ENCODE measurements at regions not wholly inside any gene's neighbourhood (a gene's known extent, or its start where the extent isn't known, plus 50 kb on each side); places are given as distances from the start of the nearest gene placed in this dataset.

DNA sequence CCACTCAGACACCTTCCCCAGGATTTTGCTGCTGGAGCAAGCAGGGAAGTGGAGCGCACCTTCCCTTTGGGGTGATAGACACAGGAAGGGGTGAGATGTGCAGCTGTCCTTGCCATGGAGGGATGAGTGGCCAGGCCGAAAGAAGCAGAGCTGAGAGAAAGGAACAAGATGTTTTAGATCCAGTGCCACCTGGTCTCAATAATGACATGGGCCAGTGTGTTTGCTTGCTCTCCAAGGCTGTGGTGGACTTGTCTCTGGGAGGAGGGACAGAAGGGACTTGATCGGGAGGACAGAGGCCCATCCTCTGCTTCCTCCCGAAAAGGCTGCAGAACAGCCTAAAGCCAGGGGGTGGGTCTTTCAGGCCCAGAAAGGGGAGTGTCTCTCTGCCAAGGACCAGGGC lies 61.7 kb upstream of the CCDC167 start:
- peaks cover 15% of the 10 kb centered on the region for H3K4me1 ChIP-seq
- no peak for DNase-seq
- no peaks in the 10 kb centered on the region for H3K27me3 ChIP-seq
- H3K4me3 ChIP-seq, result no peak overlapping the region
- 67 to 100% methylated on average over 3 to 4 of the region's 4 CpGs for WGBS, 2 donors
- H3K36me3 ChIP-seq (ENCODE audit: low read depth, missing control alignments), result no peaks in the 10 kb centered on the region
- no peaks in the 10 kb centered on the region for H3K9me3 ChIP-seq
- TF ChIP-seq, protein P1, sequence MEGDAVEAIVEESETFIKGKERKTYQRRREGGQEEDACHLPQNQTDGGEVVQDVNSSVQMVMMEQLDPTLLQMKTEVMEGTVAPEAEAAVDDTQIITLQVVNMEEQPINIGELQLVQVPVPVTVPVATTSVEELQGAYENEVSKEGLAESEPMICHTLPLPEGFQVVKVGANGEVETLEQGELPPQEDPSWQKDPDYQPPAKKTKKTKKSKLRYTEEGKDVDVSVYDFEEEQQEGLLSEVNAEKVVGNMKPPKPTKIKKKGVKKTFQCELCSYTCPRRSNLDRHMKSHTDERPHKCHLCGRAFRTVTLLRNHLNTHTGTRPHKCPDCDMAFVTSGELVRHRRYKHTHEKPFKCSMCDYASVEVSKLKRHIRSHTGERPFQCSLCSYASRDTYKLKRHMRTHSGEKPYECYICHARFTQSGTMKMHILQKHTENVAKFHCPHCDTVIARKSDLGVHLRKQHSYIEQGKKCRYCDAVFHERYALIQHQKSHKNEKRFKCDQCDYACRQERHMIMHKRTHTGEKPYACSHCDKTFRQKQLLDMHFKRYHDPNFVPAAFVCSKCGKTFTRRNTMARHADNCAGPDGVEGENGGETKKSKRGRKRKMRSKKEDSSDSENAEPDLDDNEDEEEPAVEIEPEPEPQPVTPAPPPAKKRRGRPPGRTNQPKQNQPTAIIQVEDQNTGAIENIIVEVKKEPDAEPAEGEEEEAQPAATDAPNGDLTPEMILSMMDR (IDR thresholded peaks at IDR 0.05), result no peak
- no peak for TF ChIP-seq POLR2A (IDR thresholded peaks at IDR 0.05)
- H3K27ac ChIP-seq, result no peak overlapping the region
- intact Hi-C loops (cut with DNase I; ENCODE audit: low total_unique reads), result no loop called here

DNA sequence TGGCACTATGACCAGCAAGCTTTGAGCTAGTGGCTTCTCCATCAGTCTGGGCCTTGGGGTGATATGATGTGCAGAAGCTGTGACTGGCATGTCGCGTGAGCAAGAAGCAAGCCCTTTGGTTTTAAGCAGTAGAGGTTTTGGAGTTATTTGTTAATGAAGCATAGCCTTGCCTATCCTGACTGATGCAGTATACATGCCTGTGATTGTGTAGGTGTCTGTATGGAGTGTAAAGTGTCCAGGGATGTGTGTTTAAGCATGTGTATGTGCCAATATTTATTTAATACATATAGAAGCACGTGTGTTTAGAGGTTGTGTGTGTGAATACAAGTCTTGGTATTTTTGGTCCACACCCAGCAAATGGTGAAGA lies 61.0 kb upstream of the CCDC167 start:
- no peak overlapping the region for H3K27ac ChIP-seq
- no peaks in the 10 kb centered on the region for H3K36me3 ChIP-seq (ENCODE audit: low read depth, missing control alignments)

DNA sequence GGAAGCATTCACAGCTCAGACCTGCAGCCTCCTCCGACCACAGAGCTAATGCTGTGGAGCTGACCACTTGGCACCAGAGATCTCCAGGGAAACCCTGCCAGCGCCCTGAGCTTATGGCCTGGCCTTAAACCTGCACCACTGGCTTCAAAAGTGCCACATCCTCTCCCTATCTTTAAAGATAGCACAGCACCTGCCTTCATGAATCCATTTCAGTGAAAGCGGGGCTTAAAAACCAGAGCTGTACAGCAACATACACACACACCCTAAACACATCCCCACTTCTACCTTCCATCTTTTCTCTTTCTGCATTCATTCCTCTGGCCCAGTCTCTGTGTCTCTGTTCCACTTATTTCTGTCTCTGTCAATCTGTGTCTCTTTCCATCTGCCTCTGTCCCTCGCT lies 59.8 kb upstream of the CCDC167 start:
- Histone ChIP-seq H3K27me3 (no peaks in the 10 kb centered on the region), H3K36me3 (ENCODE audit: low read depth, missing control alignments) (no peaks in the 10 kb centered on the region), H3K9me3 (no peaks in the 10 kb centered on the region), H3K4me3 (no peak overlapping the region), H3K27ac (no peak overlapping the region), H3K4me1 (peaks cover 4% of the 10 kb centered on the region)
- DNase-seq, result no peak
- 59 to 60% methylated on average over 4 of the region's 4 CpGs for WGBS, 2 donors
- TF ChIP-seq, protein P1 (IDR thresholded peaks at IDR 0.05), result no peak
- TF ChIP-seq POLR2A (IDR thresholded peaks at IDR 0.05), result no peak
- intact Hi-C loops (cut with DNase I; ENCODE audit: low total_unique reads), result no loop called here

More for the DNA sequence above, 61.0 kb upstream of the CCDC167 start:
- Histone ChIP-seq H3K4me3 (no peak overlapping the region), H3K9me3 (no peaks in the 10 kb centered on the region), H3K4me1 (peaks cover 11% of the 10 kb centered on the region), H3K27me3 (no peaks in the 10 kb centered on the region)
- no peak for DNase-seq
- intact Hi-C loops (cut with DNase I; ENCODE audit: low total_unique reads), result no loop called here
- 93 to 95% methylated on average over 3 of the region's 3 CpGs for WGBS, 2 donors
- TF ChIP-seq, protein P1 (IDR thresholded peaks at IDR 0.05), result no peak
- TF ChIP-seq POLR2A (IDR thresholded peaks at IDR 0.05), result no peak

DNA sequence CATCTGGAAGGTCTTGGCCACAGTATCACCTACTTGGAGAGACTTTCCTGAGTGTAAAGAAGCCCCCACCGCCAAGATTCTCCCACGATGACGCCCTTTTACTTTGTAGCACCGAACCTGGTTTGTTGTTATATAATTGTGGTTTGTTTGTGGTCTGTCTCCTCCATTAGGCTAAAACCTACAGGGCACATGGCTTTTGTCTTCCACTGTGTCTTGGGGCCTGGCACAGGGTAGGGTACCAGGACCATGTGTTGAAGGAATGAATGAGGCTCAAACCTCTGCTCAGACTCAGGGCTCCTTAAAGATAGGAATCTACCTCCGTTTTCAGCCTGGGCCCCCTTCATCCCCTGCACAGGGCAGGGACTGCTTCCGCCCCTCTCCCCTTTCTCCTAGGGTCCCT lies 59.4 kb upstream of the CCDC167 start:
- no peak for DNase-seq
- Histone ChIP-seq H3K4me1 (peaks cover 4% of the 10 kb centered on the region), H3K27me3 (no peaks in the 10 kb centered on the region), H3K9me3 (no peaks in the 10 kb centered on the region), H3K27ac (no peak overlapping the region), H3K36me3 (ENCODE audit: low read depth, missing control alignments) (no peaks in the 10 kb centered on the region), H3K4me3 (no peak overlapping the region)
- intact Hi-C loops (cut with DNase I; ENCODE audit: low total_unique reads), result no loop called here
- no peak for TF ChIP-seq POLR2A (IDR thresholded peaks at IDR 0.05)
- TF ChIP-seq, protein P1 (IDR thresholded peaks at IDR 0.05), result no peak
- WGBS, 2 donors, result 81 to 82% methylated on average over 5 to 6 of the region's 6 CpGs

DNA sequence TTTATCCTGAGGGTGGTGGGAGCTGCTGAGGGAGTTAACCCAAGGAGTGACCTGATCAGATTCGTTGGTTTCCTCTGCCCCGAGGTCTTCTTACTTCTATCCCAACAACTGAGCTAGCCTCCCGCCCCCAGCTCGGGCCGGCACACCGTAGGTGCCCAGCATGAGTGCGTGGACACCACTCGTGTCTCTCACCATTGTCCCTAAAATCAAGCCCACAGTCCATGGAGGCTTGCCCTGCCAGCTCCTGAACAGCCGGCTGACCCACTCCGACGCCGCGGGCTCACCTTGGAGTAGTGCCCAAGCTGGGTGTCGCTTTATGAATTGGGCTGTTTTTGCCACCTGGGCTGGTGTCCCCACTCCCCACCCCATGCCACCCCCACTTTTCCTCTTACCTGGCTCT lies 59.0 kb upstream of the CCDC167 start:
- Histone ChIP-seq H3K36me3 (ENCODE audit: low read depth, missing control alignments) (no peaks in the 10 kb centered on the region), H3K27ac (no peak overlapping the region), H3K27me3 (no peaks in the 10 kb centered on the region), H3K9me3 (no peaks in the 10 kb centered on the region), H3K4me3 (no peak overlapping the region), H3K4me1 (peaks cover 4% of the 10 kb centered on the region)
- 82 to 96% methylated on average over 13 to 14 of the region's 14 CpGs for WGBS, 2 donors
- no peak for TF ChIP-seq POLR2A (IDR thresholded peaks at IDR 0.05)
- TF ChIP-seq, protein P1 (IDR thresholded peaks at IDR 0.05), result no peak
- intact Hi-C loops (cut with DNase I; ENCODE audit: low total_unique reads), result no loop called here
- DNase-seq, result no peak
